ENCODE measurements at regions not wholly inside any gene's neighbourhood (a gene's known extent, or its start where the extent isn't known, plus 50 kb on each side); places are given as distances from the start of the nearest gene placed in this dataset.

DNA sequence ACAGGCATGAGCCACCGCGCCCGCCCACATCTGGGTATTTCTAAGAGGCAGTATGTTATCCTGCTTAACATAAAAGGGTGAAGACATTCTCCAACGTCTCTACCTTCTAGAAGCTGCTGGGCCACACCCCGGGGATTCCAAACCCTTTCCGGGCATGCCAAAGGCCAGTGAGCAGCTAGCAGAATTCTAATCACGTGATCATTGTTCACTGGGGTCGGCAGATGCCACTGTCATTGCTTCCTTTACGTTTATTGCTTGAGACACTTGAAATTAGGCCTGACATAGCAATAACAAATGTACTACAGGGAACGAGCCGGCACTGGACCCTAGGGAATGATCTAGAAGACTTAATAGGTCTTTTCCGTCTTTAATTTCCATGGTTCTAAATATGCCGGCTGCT lies 141.2 kb upstream of the ZFHX3 start:
- WGBS: 62% methylated on average over 13 of the region's 13 CpGs
- no peak overlapping the region for H2BK120ac ChIP-seq (ENCODE audit: low read depth, low read length)
- H3K27me3 ChIP-seq (ENCODE audit: control insufficient read depth in 1 of 2, insufficient read depth in 1 of 2, low read length in 2 of 2): peaks cover 0 to 36% of the 10 kb centered on the region in 2 experiments
- no peak overlapping the region for H3K27ac ChIP-seq (ENCODE audit: low read length, poor library complexity, severe bottlenecking)
- H3K36me3 ChIP-seq (ENCODE audit: control insufficient read depth in 1 of 2, insufficient read depth in 2 of 2, low read depth in 1 of 2, low read length in 2 of 2): no peaks in the 10 kb centered on the region
- no peak overlapping the region for H3K4me2 ChIP-seq (ENCODE audit: low read length, poor library complexity, severe bottlenecking)
- no peaks in the 10 kb centered on the region for H3K9me3 ChIP-seq (ENCODE audit: control insufficient read depth, low read length)
- no peak overlapping the region for H2AK5ac ChIP-seq (ENCODE audit: low read length, severe bottlenecking)
- H4K91ac ChIP-seq (ENCODE audit: low read length): no peak overlapping the region
- H2AFZ ChIP-seq (ENCODE audit: low read depth, low read length): no peak overlapping the region
- H3K18ac ChIP-seq (ENCODE audit: low read depth in 1 of 2, low read length in 2 of 2): no peak overlapping the region
- H2BK15ac ChIP-seq (ENCODE audit: low read depth, poor library complexity, severe bottlenecking): no peak overlapping the region
- H3K14ac ChIP-seq (ENCODE audit: low read length in 2 of 2): no peak overlapping the region
- H3K4me3 ChIP-seq (ENCODE audit: insufficient read depth in 1 of 2, low read depth in 1 of 2, low read length in 2 of 2): no peak overlapping the region
- no peak overlapping the region for H2BK5ac ChIP-seq (ENCODE audit: low read depth, low read length, poor library complexity, severe bottlenecking)
- peak overlapping the region; percentile 21 for H4K8ac ChIP-seq (ENCODE audit: low read length)
- H3K4ac ChIP-seq (ENCODE audit: low read depth in 1 of 2, low read length in 2 of 2): no peak overlapping the region
- no peaks in the 10 kb centered on the region for H3K4me1 ChIP-seq (ENCODE audit: control insufficient read depth, insufficient read depth, low read depth, low read length)
- H3K9ac ChIP-seq (ENCODE audit: low read length): no peak overlapping the region
- no peaks in the 10 kb centered on the region for H3K79me1 ChIP-seq (replicated peaks; ENCODE audit: low read length, poor library complexity, severe bottlenecking)
- DNase-seq: no peak
- no peak overlapping the region for H3K23ac ChIP-seq (ENCODE audit: low read length in 2 of 2)
- no peak overlapping the region for H2BK12ac ChIP-seq (ENCODE audit: low read length in 2 of 2)

DNA sequence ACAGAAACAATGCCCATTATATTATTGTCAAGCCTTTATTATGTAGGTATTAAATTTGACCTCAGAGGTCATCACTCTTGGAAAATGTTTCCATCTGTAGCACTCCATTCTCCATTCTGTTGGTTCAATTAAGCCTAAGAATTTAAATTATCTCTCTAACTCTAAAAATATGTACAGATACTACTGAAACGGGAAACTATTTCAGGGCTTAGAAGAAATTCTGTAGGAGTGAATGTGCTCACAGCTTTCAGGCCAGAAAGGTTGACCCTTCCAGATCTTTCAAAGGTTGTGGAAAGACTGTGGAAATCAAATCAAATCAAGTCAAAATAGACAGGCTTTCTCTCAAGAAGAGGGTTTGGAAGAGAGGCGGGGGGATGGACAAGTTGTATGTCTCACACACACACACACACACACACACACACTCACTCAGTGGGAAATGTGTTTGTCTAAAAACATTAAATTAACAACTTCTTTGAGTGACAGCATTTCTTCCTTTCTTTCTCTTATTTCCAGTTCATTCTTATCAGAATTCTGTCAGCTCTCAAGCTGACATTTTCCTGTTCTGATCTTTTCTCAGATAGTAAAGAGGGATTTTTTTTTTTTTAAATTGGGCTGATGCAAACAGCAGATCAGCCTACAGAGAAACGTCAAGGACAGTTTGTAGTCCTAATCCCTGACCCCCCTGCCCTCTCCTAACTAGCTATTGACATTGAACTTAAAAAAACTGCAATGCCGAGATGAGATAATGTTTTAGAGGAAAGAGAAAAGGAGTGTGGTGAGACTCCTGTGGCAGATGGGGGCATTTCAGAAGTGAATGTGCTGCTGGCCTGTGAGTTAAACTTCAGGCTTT lies 139.0 kb upstream of the ZFHX3 start:
- whole genome bisulfite sequencing: 23% methylated on average over 2 of the region's 4 CpGs

GRCh38 chr16:73185737-73186136 lies 137.8 kb upstream of the ZFHX3 start:
- H2AFZ ChIP-seq (ENCODE audit: low read depth, low read length): no peak overlapping the region
- H3K14ac ChIP-seq (ENCODE audit: low read length in 2 of 2): no peak overlapping the region
- H3K9ac ChIP-seq (ENCODE audit: low read length): no peak overlapping the region
- H3K27me3 ChIP-seq (ENCODE audit: control insufficient read depth in 1 of 2, insufficient read depth in 1 of 2, low read length in 2 of 2): peaks cover 6 to 18% of the 10 kb centered on the region in 2 experiments
- H3K9me3 ChIP-seq (ENCODE audit: control insufficient read depth, low read length): no peaks in the 10 kb centered on the region
- H2AK5ac ChIP-seq (ENCODE audit: low read length, severe bottlenecking): no peak overlapping the region
- no peaks in the 10 kb centered on the region for H3K4me1 ChIP-seq (ENCODE audit: control insufficient read depth, insufficient read depth, low read depth, low read length)
- H3K23ac ChIP-seq (ENCODE audit: low read length in 2 of 2): no peak overlapping the region
- H4K8ac ChIP-seq (ENCODE audit: low read length): no peak overlapping the region
- H4K91ac ChIP-seq (ENCODE audit: low read length): no peak overlapping the region
- no peaks in the 10 kb centered on the region for H3K36me3 ChIP-seq (ENCODE audit: control insufficient read depth in 1 of 2, insufficient read depth in 2 of 2, low read depth in 1 of 2, low read length in 2 of 2)
- no peak overlapping the region for H2BK15ac ChIP-seq (ENCODE audit: low read depth, poor library complexity, severe bottlenecking)
- no peak for DNase-seq
- WGBS: 92% methylated on average over 10 of the region's 11 CpGs
- H2BK120ac ChIP-seq (ENCODE audit: low read depth, low read length): no peak overlapping the region
- H3K4me2 ChIP-seq (ENCODE audit: low read length, poor library complexity, severe bottlenecking): no peak overlapping the region
- no peak overlapping the region for H3K4ac ChIP-seq (ENCODE audit: low read depth in 1 of 2, low read length in 2 of 2)
- no peaks in the 10 kb centered on the region for H3K79me1 ChIP-seq (replicated peaks; ENCODE audit: low read length, poor library complexity, severe bottlenecking)
- H3K4me3 ChIP-seq (ENCODE audit: insufficient read depth in 1 of 2, low read depth in 1 of 2, low read length in 2 of 2): no peak overlapping the region
- H3K27ac ChIP-seq (ENCODE audit: low read length, poor library complexity, severe bottlenecking): no peak overlapping the region
- H3K18ac ChIP-seq (ENCODE audit: low read depth in 1 of 2, low read length in 2 of 2): no peak overlapping the region
- H2BK5ac ChIP-seq (ENCODE audit: low read depth, low read length, poor library complexity, severe bottlenecking): no peak overlapping the region
- no peak overlapping the region for H2BK12ac ChIP-seq (ENCODE audit: low read length in 2 of 2)

More for the DNA sequence above, 139.0 kb upstream of the ZFHX3 start:
- Histone ChIP-seq H4K8ac (ENCODE audit: low read length) (no peak overlapping the region), H2AFZ (ENCODE audit: low read depth, low read length) (no peak overlapping the region), H3K4ac (ENCODE audit: low read depth in 1 of 2, low read length in 2 of 2) (no peak overlapping the region), H2BK5ac (ENCODE audit: low read depth, low read length, poor library complexity, severe bottlenecking) (no peak overlapping the region), H3K4me2 (ENCODE audit: low read length, poor library complexity, severe bottlenecking) (no peak overlapping the region), H2AK5ac (ENCODE audit: low read length, severe bottlenecking) (no peak overlapping the region), H3K27ac (ENCODE audit: low read length, poor library complexity, severe bottlenecking) (no peak overlapping the region), H3K23ac (ENCODE audit: low read length in 2 of 2) (no peak overlapping the region), H3K14ac (ENCODE audit: low read length in 2 of 2) (no peak overlapping the region), H3K36me3 (ENCODE audit: control insufficient read depth in 1 of 2, insufficient read depth in 2 of 2, low read depth in 1 of 2, low read length in 2 of 2) (no peaks in the 10 kb centered on the region), H3K4me3 (ENCODE audit: insufficient read depth in 1 of 2, low read depth in 1 of 2, low read length in 2 of 2) (no peak overlapping the region), H3K9ac (ENCODE audit: low read length) (no peak overlapping the region), H3K9me3 (ENCODE audit: control insufficient read depth, low read length) (no peaks in the 10 kb centered on the region), H3K4me1 (ENCODE audit: control insufficient read depth, insufficient read depth, low read depth, low read length) (no peaks in the 10 kb centered on the region), H3K27me3 (ENCODE audit: control insufficient read depth in 1 of 2, insufficient read depth in 1 of 2, low read length in 2 of 2) (peaks cover 0 to 30% of the 10 kb centered on the region in 2 experiments), H2BK120ac (ENCODE audit: low read depth, low read length) (no peak overlapping the region), H2BK15ac (ENCODE audit: low read depth, poor library complexity, severe bottlenecking) (no peak overlapping the region), H3K18ac (ENCODE audit: low read depth in 1 of 2, low read length in 2 of 2) (no peak overlapping the region), H3K79me1 (replicated peaks; ENCODE audit: low read length, poor library complexity, severe bottlenecking) (no peaks in the 10 kb centered on the region), H4K91ac (ENCODE audit: low read length) (no peak overlapping the region), H2BK12ac (ENCODE audit: low read length in 2 of 2) (no peak overlapping the region)
- DNase-seq: peak; percentile 11

GRCh38 chr16:73183611-73184092 lies 135.7 kb upstream of the ZFHX3 start:
- Histone ChIP-seq H3K23ac (ENCODE audit: low read length in 2 of 2) (no peak overlapping the region), H3K9ac (ENCODE audit: low read length) (peak overlapping the region; percentile 73), H2AFZ (ENCODE audit: low read depth, low read length) (no peak overlapping the region), H3K27ac (ENCODE audit: low read length, poor library complexity, severe bottlenecking) (no peak overlapping the region), H2AK5ac (ENCODE audit: low read length, severe bottlenecking) (no peak overlapping the region), H2BK5ac (ENCODE audit: low read depth, low read length, poor library complexity, severe bottlenecking) (no peak overlapping the region), H3K4me3 (ENCODE audit: insufficient read depth in 1 of 2, low read depth in 1 of 2, low read length in 2 of 2) (peak overlapping the region in 1 of 2 experiments; percentile 6), H3K4me1 (ENCODE audit: control insufficient read depth, insufficient read depth, low read depth, low read length) (no peaks in the 10 kb centered on the region), H3K4me2 (ENCODE audit: low read length, poor library complexity, severe bottlenecking) (no peak overlapping the region), H3K27me3 (ENCODE audit: control insufficient read depth in 1 of 2, insufficient read depth in 1 of 2, low read length in 2 of 2) (peaks cover 6 to 9% of the 10 kb centered on the region in 2 experiments), H2BK15ac (ENCODE audit: low read depth, poor library complexity, severe bottlenecking) (no peak overlapping the region), H4K8ac (ENCODE audit: low read length) (no peak overlapping the region), H3K18ac (ENCODE audit: low read depth in 1 of 2, low read length in 2 of 2) (no peak overlapping the region), H2BK120ac (ENCODE audit: low read depth, low read length) (no peak overlapping the region), H3K79me1 (replicated peaks; ENCODE audit: low read length, poor library complexity, severe bottlenecking) (no peaks in the 10 kb centered on the region), H3K14ac (ENCODE audit: low read length in 2 of 2) (no peak overlapping the region), H2BK12ac (ENCODE audit: low read length in 2 of 2) (no peak overlapping the region), H3K36me3 (ENCODE audit: control insufficient read depth in 1 of 2, insufficient read depth in 2 of 2, low read depth in 1 of 2, low read length in 2 of 2) (no peaks in the 10 kb centered on the region), H3K4ac (ENCODE audit: low read depth in 1 of 2, low read length in 2 of 2) (no peak overlapping the region), H4K91ac (ENCODE audit: low read length) (no peak overlapping the region), H3K9me3 (ENCODE audit: control insufficient read depth, low read length) (no peaks in the 10 kb centered on the region)
- WGBS: 83% methylated on average over 17 of the region's 17 CpGs
- DNase-seq: no peak

Data from mesenchymal stem cell (in vitro differentiated cells and primary cell).